ENCODE measurements at regions not wholly inside any gene's neighbourhood (a gene's known extent, or its start where the extent isn't known, plus 50 kb on each side); places are given as distances from the start of the nearest gene placed in this dataset.

GRCh38 chr12:77723308-77723707 lies 107.4 kb upstream of the NAV3 start (continued):
- TF ChIP-seq USF1 (IDR thresholded peaks at IDR 0.05; ENCODE audit: borderline replicate concordance, extremely low read length, insufficient read depth, low read depth, low read length) (no peak), EZH2 (IDR thresholded peaks at IDR 0.05; ENCODE audit: borderline replicate concordance, control insufficient read depth, low read depth, low read length) (no peak), NR2C1 (IDR thresholded peaks at IDR 0.05) (no peak), ZBTB11 (CRISPR knock-in tag; IDR thresholded peaks at IDR 0.05) (no peak)

- Histone ChIP-seq H3K9me3 (replicated peaks; ENCODE audit: control insufficient read depth, insufficient read depth, low read length) (no peaks in the 10 kb centered on the region), H3K4me1 (ENCODE audit: control insufficient read depth, insufficient read depth, low read length) (no peaks in the 10 kb centered on the region), H3K27me3 (replicated peaks in 1 of 2; ENCODE audit: control insufficient read depth in 2 of 2, insufficient read depth in 2 of 2, low read length in 1 of 2) (no peaks in the 10 kb centered on the region), H3K36me3 (ENCODE audit: control insufficient read depth in 2 of 2, insufficient read depth in 2 of 2, low read length in 1 of 2) (no peaks in the 10 kb centered on the region), H3K79me2 (ENCODE audit: control insufficient read depth, insufficient read depth, low read length) (no peaks in the 10 kb centered on the region), H2AFZ (ENCODE audit: control insufficient read depth, low read depth, low read length) (no peak overlapping the region), H3K4me2 (ENCODE audit: control insufficient read depth, insufficient read depth) (no peak overlapping the region), H3K4me3 (no peak overlapping the region), H3K27ac (ENCODE audit: control insufficient read depth, insufficient read depth) (no peak overlapping the region), H3K9ac (ENCODE audit: control insufficient read depth, insufficient read depth, low read length) (no peak overlapping the region), H4K20me1 (ENCODE audit: control insufficient read depth, insufficient read depth) (no peaks in the 10 kb centered on the region)
- in situ Hi-C loops (cut with MboI): no loop called here
- intact Hi-C loops (cut with micrococcal nuclease; ENCODE audit: unreplicated experiment): no loop called here
- BruUV-seq (replicated peaks): no TSS peak
- SMC1A ChIA-PET (ENCODE audit: uncharacterized antibody, unreplicated experiment): interaction anchor here (1.2 to 2.0 kb wide), 4 partner anchors 192 to 205 kb away, joined by 3 to 10 read pairs (median 4); no protein-coding TSS in a partner anchor
- RAD21 ChIA-PET (ENCODE audit: unreplicated experiment): interaction anchor here (3.9 kb wide), 1 partner anchor 204 kb away, joined by 27 read pairs; no protein-coding TSS in a partner anchor
- FAIRE-seq (no peak), ATAC-seq (no peak), DNase-seq (ENCODE audit: low read depth, low spot score) (no peak)
- POLR2A ChIA-PET: no interaction called here
- CTCF ChIA-PET: interaction anchor here (1.1 to 3.8 kb wide), 2 partner anchors 204 to 206 kb away, joined by 4 to 30 read pairs; no protein-coding TSS in a partner anchor
- no peak for TF ChIP-seq EP300 (IDR thresholded peaks at IDR 0.05; ENCODE audit: borderline replicate concordance in 1 of 2, control insufficient read depth in 1 of 2, low read depth in 2 of 2, low read length in 2 of 2)
- no peak for TF ChIP-seq CREM (IDR thresholded peaks at IDR 0.05; ENCODE audit: low read depth)
- TF ChIP-seq MXI1 (IDR thresholded peaks at IDR 0.05; ENCODE audit: low read depth, low read length): no peak
- no peak for TF ChIP-seq EZH2 (IDR thresholded peaks at IDR 0.05; ENCODE audit: borderline replicate concordance, control insufficient read depth, low read depth, low read length)
- no peak for TF ChIP-seq RB1 (IDR thresholded peaks at IDR 0.05; ENCODE audit: borderline replicate concordance)
- no peak for TF ChIP-seq NR2F1 (conservative IDR thresholded peaks at IDR 0.05)
- no peak for TF ChIP-seq E2F4 (IDR thresholded peaks at IDR 0.05; ENCODE audit: low read depth, low read length)
- TF ChIP-seq PBX3 (IDR thresholded peaks at IDR 0.05; ENCODE audit: insufficient replicate concordance, low read depth, low read length): no peak
- TF ChIP-seq PML (IDR thresholded peaks at IDR 0.05; ENCODE audit: low read length): no peak
- no peak for TF ChIP-seq MEF2A (IDR thresholded peaks at IDR 0.05; ENCODE audit: insufficient read depth, low read depth, low read length)
- TF ChIP-seq TARDBP (IDR thresholded peaks at IDR 0.05; ENCODE audit: borderline replicate concordance): no peak
- TF ChIP-seq ETV6 (conservative IDR thresholded peaks at IDR 0.05 in 1 of 2, IDR thresholded peaks at IDR 0.05 in 1 of 2; ENCODE audit: borderline replicate concordance in 1 of 2, low read depth in 1 of 2): no peak
Observed at GRCh38 chr12:77722536-77722935, 108.2 kb upstream of the NAV3 start.

All from GM12878 (cell line).